Naive B cell (primary cell): ENCODE measurements at regions not wholly inside any gene's neighbourhood (a gene's known extent, or its start where the extent isn't known, plus 50 kb on each side); places are given as distances from the start of the nearest gene placed in this dataset.
"Not testable (repeated sequence)": the region's sequence is repeated elsewhere in the genome, so short reads cannot be mapped to it uniquely, and the experiment has no call there.

Experiments used
- ATAC-seq, 2 donors: fragments of 150-1000 bp; cut with Tn5 transposase; 2 replicates each; pipeline ENCODE4 v1.10.0; 2021; ENCODE audit warnings: low read depth in 2 of 2, mild to moderate bottlenecking in 2 of 2, moderate library complexity in 2 of 2
- DNase-seq: peaks from one replicate; pipeline ENCODE4 v3.0.0; 2022
- H3K27ac Mint-ChIP-seq, 6 donors: one replicate each; pipeline ENCODE4 v1.8.0; 2020 to 2022; ENCODE audit warnings: mild to moderate bottlenecking in 6 of 6, mixed read lengths in 6 of 6, moderate library complexity in 5 of 6, inconsistent platforms in 2 of 6
- H3K27me3 Mint-ChIP-seq, 3 donors: one replicate each; pipeline ENCODE4 v1.8.0; 2021 to 2022; ENCODE audit warnings: mixed read lengths in 3 of 3, mild to moderate bottlenecking in 1 of 3
- H3K36me3 Mint-ChIP-seq, 2 donors: one replicate each; pipeline ENCODE4 v1.8.0; 2020 to 2022; ENCODE audit warnings: mixed read lengths in 2 of 2, inconsistent platforms in 1 of 2, mild to moderate bottlenecking in 1 of 2
- H3K4me1 Mint-ChIP-seq, 3 donors: one replicate each; pipeline ENCODE4 v1.8.0; 2020 to 2022; ENCODE audit warnings: mixed read lengths in 3 of 3, inconsistent platforms in 1 of 3, mild to moderate bottlenecking in 1 of 3, moderate library complexity in 1 of 3
- H3K4me3 Mint-ChIP-seq, 8 donors: one replicate each; pipeline ENCODE4 v1.8.0; 2020 to 2022; ENCODE audit warnings: mild to moderate bottlenecking in 8 of 8, mixed read lengths in 8 of 8, moderate library complexity in 8 of 8, inconsistent platforms in 2 of 8
- H3K9me3 Mint-ChIP-seq, 7 donors: one replicate each; pipeline ENCODE4 v1.8.0; 2020 to 2022; ENCODE audit warnings: mixed read lengths in 7 of 7, mild to moderate bottlenecking in 5 of 7, inconsistent platforms in 2 of 7, moderate library complexity in 1 of 7

GRCh38 chrX:19195243-19195610, 73.0 kb upstream of the ADGRG2 start:
- Mint-ChIP-seq H3K4me3 (no peak overlapping the region), H3K27me3 (peaks cover 0 to 6% (median 6%) of the 10 kb centered on the region in 3 donors), H3K27ac (no peak overlapping the region), H3K4me1 (no peaks in the 10 kb centered on the region), H3K9me3 (peaks cover 0 to 6% (median 1%) of the 10 kb centered on the region in 7 donors), H3K36me3 (no peaks in the 10 kb centered on the region)
- no peak for ATAC-seq
- no peak for DNase-seq

- DNase-seq: no peak
- no peak for ATAC-seq
- Mint-ChIP-seq H3K27me3 (peaks cover 0 to 6% (median 6%) of the 10 kb centered on the region in 3 donors), H3K27ac (no peak overlapping the region), H3K36me3 (no peaks in the 10 kb centered on the region), H3K9me3 (peaks cover 0 to 3% (median 0%) of the 10 kb centered on the region in 7 donors), H3K4me3 (no peak overlapping the region), H3K4me1 (no peaks in the 10 kb centered on the region)
These were observed 76.2 kb upstream of the ADGRG2 start for GRCh38 chrX:19198473-19198872.

- H3K36me3 Mint-ChIP-seq: no peaks in the 10 kb centered on the region
- ATAC-seq: no peak
- H3K4me1 Mint-ChIP-seq: no peaks in the 10 kb centered on the region
- H3K4me3 Mint-ChIP-seq: no peak overlapping the region
- H3K27me3 Mint-ChIP-seq: peaks cover 0 to 6% (median 6%) of the 10 kb centered on the region in 3 donors
- DNase-seq: no peak
- no peak overlapping the region for H3K27ac Mint-ChIP-seq
- H3K9me3 Mint-ChIP-seq: peaks cover 0 to 4% (median 0%) of the 10 kb centered on the region in 7 donors
These were observed 79.9 kb upstream of the ADGRG2 start for GRCh38 chrX:19202171-19202570.

GRCh38 chrX:19204636-19205035, 82.4 kb upstream of the ADGRG2 start:
- Mint-ChIP-seq H3K27ac (no peak overlapping the region), H3K9me3 (peaks cover 0 to 4% (median 0%) of the 10 kb centered on the region in 7 donors), H3K27me3 (peaks cover 3 to 5% (median 5%) of the 10 kb centered on the region in 3 donors), H3K4me3 (no peak overlapping the region), H3K36me3 (no peaks in the 10 kb centered on the region), H3K4me1 (no peaks in the 10 kb centered on the region)
- ATAC-seq: no peak
- DNase-seq: no peak

- Mint-ChIP-seq H3K36me3 (no peaks in the 10 kb centered on the region), H3K4me3 (no peak overlapping the region), H3K4me1 (no peaks in the 10 kb centered on the region), H3K9me3 (peaks cover 0 to 3% (median 0%) of the 10 kb centered on the region in 7 donors), H3K27ac (no peak overlapping the region), H3K27me3 (peaks cover 0 to 8% (median 0%) of the 10 kb centered on the region in 3 donors)
- DNase-seq (no peak), ATAC-seq (no peak)
These were observed 89.8 kb upstream of the ADGRG2 start for GRCh38 chrX:19212037-19212436.

- no peak for DNase-seq
- H3K27ac Mint-ChIP-seq: no peak overlapping the region
- no peaks in the 10 kb centered on the region for H3K4me1 Mint-ChIP-seq
- no peak overlapping the region for H3K4me3 Mint-ChIP-seq
- no peaks in the 10 kb centered on the region for H3K36me3 Mint-ChIP-seq
- no peak for ATAC-seq
- H3K27me3 Mint-ChIP-seq: peaks cover 0 to 8% (median 0%) of the 10 kb centered on the region in 3 donors
- H3K9me3 Mint-ChIP-seq: peaks cover 0 to 3% (median 0%) of the 10 kb centered on the region in 7 donors
These were observed 91.4 kb upstream of the ADGRG2 start for GRCh38 chrX:19213610-19214152.

GRCh38 chrX:19214311-19214710, 92.0 kb upstream of the ADGRG2 start:
- ATAC-seq: no peak
- Mint-ChIP-seq H3K27me3 (peaks cover 0 to 5% (median 0%) of the 10 kb centered on the region in 3 donors), H3K4me3 (no peak overlapping the region)

GRCh38 chrX:19225909-19226308, 103.6 kb upstream of the ADGRG2 start:
- no peaks in the 10 kb centered on the region for H3K4me1 Mint-ChIP-seq
- no peak overlapping the region for H3K4me3 Mint-ChIP-seq
- peaks cover 4 to 13% (median 5%) of the 10 kb centered on the region in 3 donors for H3K27me3 Mint-ChIP-seq
- no peak overlapping the region for H3K27ac Mint-ChIP-seq
- DNase-seq: no peak
- H3K36me3 Mint-ChIP-seq: no peaks in the 10 kb centered on the region
- ATAC-seq: no peak
- peaks cover 0 to 16% (median 4%) of the 10 kb centered on the region in 7 donors for H3K9me3 Mint-ChIP-seq

More at GRCh38 chrX:19214311-19214710, 92.0 kb upstream of the ADGRG2 start:
- Mint-ChIP-seq H3K36me3 (no peaks in the 10 kb centered on the region), H3K9me3 (peaks cover 0 to 3% (median 0%) of the 10 kb centered on the region in 7 donors), H3K4me1 (no peaks in the 10 kb centered on the region), H3K27ac (no peak overlapping the region)
- DNase-seq: no peak

GRCh38 chrX:19229896-19230295, 107.6 kb upstream of the ADGRG2 start:
- H3K27me3 Mint-ChIP-seq, H3K36me3 Mint-ChIP-seq, H3K4me1 Mint-ChIP-seq, DNase-seq, H3K27ac Mint-ChIP-seq, H3K4me3 Mint-ChIP-seq, ATAC-seq: not testable (repeated sequence)
- peaks cover 0 to 21% (median 5%) of the 10 kb centered on the region in 7 donors for H3K9me3 Mint-ChIP-seq

GRCh38 chrX:19237901-19238300, 105.8 kb upstream of the PDHA1 start:
- H3K36me3 Mint-ChIP-seq: no peaks in the 10 kb centered on the region
- H3K4me1 Mint-ChIP-seq: peaks cover 0 to 3% (median 0%) of the 10 kb centered on the region in 3 donors
- H3K27me3 Mint-ChIP-seq: peaks cover 0 to 8% (median 4%) of the 10 kb centered on the region in 3 donors
- no peak overlapping the region for H3K27ac Mint-ChIP-seq
- DNase-seq: no peak
- H3K9me3 Mint-ChIP-seq: peaks cover 0 to 39% (median 13%) of the 10 kb centered on the region in 7 donors
- H3K4me3 Mint-ChIP-seq: no peak overlapping the region
- no peak for ATAC-seq

- Mint-ChIP-seq H3K36me3 (peaks cover 0 to under 1% of the 10 kb centered on the region in 2 donors), H3K9me3 (peaks cover 0 to 53% (median 16%) of the 10 kb centered on the region in 7 donors), H3K4me3 (no peak overlapping the region), H3K4me1 (peaks cover 0 to 3% (median 0%) of the 10 kb centered on the region in 3 donors), H3K27me3 (no peaks in the 10 kb centered on the region), H3K27ac (no peak overlapping the region)
- no peak for DNase-seq
- no peak for ATAC-seq
These were observed 100.3 kb upstream of the PDHA1 start for GRCh38 chrX:19243431-19243830.

GRCh38 chrX:19244921-19245320, 98.8 kb upstream of the PDHA1 start:
- Mint-ChIP-seq H3K36me3 (peaks cover 0 to 10% of the 10 kb centered on the region in 2 donors), H3K9me3 (peaks cover 4 to 52% (median 20%) of the 10 kb centered on the region in 7 donors)
- not testable (repeated sequence) for H3K27ac Mint-ChIP-seq, DNase-seq, H3K4me3 Mint-ChIP-seq, H3K4me1 Mint-ChIP-seq, ATAC-seq, H3K27me3 Mint-ChIP-seq

GRCh38 chrX:19245711-19246269, 97.9 kb upstream of the PDHA1 start:
- DNase-seq: no peak
- Mint-ChIP-seq H3K4me3 (no peak overlapping the region), H3K4me1 (no peaks in the 10 kb centered on the region), H3K9me3 (peaks cover 4 to 43% (median 20%) of the 10 kb centered on the region in 7 donors), H3K27ac (no peak overlapping the region), H3K27me3 (no peaks in the 10 kb centered on the region), H3K36me3 (peaks cover 0 to 10% of the 10 kb centered on the region in 2 donors)
- ATAC-seq: no peak

- ATAC-seq: no peak
- H3K36me3 Mint-ChIP-seq: no peaks in the 10 kb centered on the region
- H3K27ac Mint-ChIP-seq: no peak overlapping the region
- H3K4me3 Mint-ChIP-seq: no peak overlapping the region
- H3K9me3 Mint-ChIP-seq: peaks cover 0 to 6% (median 0%) of the 10 kb centered on the region in 7 donors
- H3K27me3 Mint-ChIP-seq: peaks cover 0 to 6% (median 0%) of the 10 kb centered on the region in 3 donors
- DNase-seq: no peak
- H3K4me1 Mint-ChIP-seq: no peaks in the 10 kb centered on the region
These were observed 86.7 kb upstream of the PDHA1 start for GRCh38 chrX:19256986-19257385.
